GM12891 (cell line): ENCODE measurements at regions not wholly inside any gene's neighbourhood (a gene's known extent, or its start where the extent isn't known, plus 50 kb on each side); places are given as distances from the start of the nearest gene placed in this dataset.

Source experiments
- PAX5 ChIP-seq: IDR thresholded peaks from 2 replicates; pipeline ENCODE4 v1.6.1; 2011; ENCODE audit warnings: low read length, moderate library complexity, mild to moderate bottlenecking; ENCODE audit not compliant: insufficient read depth, severe bottlenecking
- POLR2A ChIP-seq: IDR thresholded peaks from 2 replicates; pipeline ENCODE4 v1.6.1; 2011; ENCODE audit warnings: low read depth, low read length, control low read depth
- POLR2AphosphoS5 ChIP-seq: IDR thresholded peaks from 2 replicates; pipeline ENCODE4 v1.6.1; 2011; ENCODE audit warnings: low read depth, low read length, control low read depth
- POU2F2 ChIP-seq: IDR thresholded peaks from 2 replicates; pipeline ENCODE4 v1.6.1; 2011; ENCODE audit warnings: low read depth, mild to moderate bottlenecking, control low read depth, low read length, moderate library complexity
- SPI1 ChIP-seq: IDR thresholded peaks from 2 replicates; pipeline ENCODE4 v1.6.1; 2011; ENCODE audit warnings: low read depth, low read length, control low read depth
- TAF1 ChIP-seq: IDR thresholded peaks from 2 replicates; pipeline ENCODE4 v1.6.1; 2011; ENCODE audit warnings: low read depth, low read length, control low read depth

DNA sequence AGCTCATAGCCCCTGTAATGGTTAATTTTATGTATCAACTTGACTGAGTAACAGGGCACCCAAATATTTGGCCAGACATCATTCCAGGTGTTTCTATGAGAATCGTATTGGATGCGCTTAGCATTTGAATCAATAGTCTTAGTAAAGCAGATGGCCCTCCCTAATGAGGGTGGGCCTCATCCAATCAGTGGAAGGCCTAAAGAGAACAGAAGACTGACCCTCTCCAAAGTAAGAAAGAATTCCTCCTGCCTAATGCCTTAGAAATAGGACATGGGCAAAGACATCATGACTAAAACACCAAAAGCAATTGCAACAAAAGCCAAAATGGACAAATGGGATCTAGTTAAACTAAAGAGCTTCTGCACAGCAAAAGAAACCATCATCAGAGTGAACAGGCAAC is 352.5 kb upstream of the SASH1 start:
- TF ChIP-seq POLR2AphosphoS5 (no peak), POLR2A (no peak), TAF1 (no peak), POU2F2 (no peak), SPI1 (no peak), PAX5 (no peak)
